Uterus (tissue), 3 donors: ENCODE measurements at regions not wholly inside any gene's neighbourhood (a gene's known extent, or its start where the extent isn't known, plus 50 kb on each side); places are given as distances from the start of the nearest gene placed in this dataset.

Experiments
- DNase-seq, 2 donors: peaks; one replicate each; pipeline ENCODE4 v3.0.0-alpha.2; 2019 to 2020
- H3K27ac ChIP-seq, 2 donors: fragments of 200-600 bp; sonication (generic); 1 replicate in 1 of 2; 2 replicates in 1 of 2; pipeline ENCODE4 v1.5.1; 2016 to 2018
- H3K27me3 ChIP-seq, 2 donors: fragments of 200-600 bp; sonication (generic); one replicate each; pipeline ENCODE4 v1.5.1; 2018 to 2019; ENCODE audit warnings: control low read depth in 1 of 2
- H3K36me3 ChIP-seq, 2 donors: fragments of 200-600 bp; sonication (generic); one replicate each; pipeline ENCODE4 v1.5.1; 2019; ENCODE audit warnings: control low read depth in 1 of 2
- H3K4me1 ChIP-seq, 2 donors: fragments of 200-600 bp; sonication (generic); one replicate each; pipeline ENCODE4 v1.5.1; 2018 to 2019; ENCODE audit warnings: control low read depth in 1 of 2
- H3K4me3 ChIP-seq, 2 donors: fragments of 200-600 bp; sonication (generic); 1 replicate in 1 of 2; 2 replicates in 1 of 2; pipeline ENCODE4 v1.5.1; 2018 to 2019; ENCODE audit warnings: mild to moderate bottlenecking in 1 of 2
- H3K9me3 ChIP-seq, 2 donors: fragments of 200-600 bp; sonication (generic); one replicate each; pipeline ENCODE4 v1.5.1; 2019; ENCODE audit warnings: control low read depth in 1 of 2
- CTCF ChIP-seq, 4 experiments: fragments of 200-600 bp in 2 of 4; fragments of 450-650 bp in 2 of 4; sonication (generic) in 2 of 4; IDR thresholded peaks; one replicate each; pipeline ENCODE4 v1.5.1; 2016 to 2019; ENCODE audit warnings: antibody characterized with exemption in 4 of 4, mild to moderate bottlenecking in 2 of 4, moderate library complexity in 1 of 4
- POLR2A ChIP-seq, 2 donors: fragments of 450-650 bp; IDR thresholded peaks; one replicate each; pipeline ENCODE4 v1.6.1; 2016; ENCODE audit warnings: antibody characterized with exemption in 2 of 2, mild to moderate bottlenecking in 1 of 2, moderate library complexity in 1 of 2
- intact Hi-C: fragments of 100-400 bp; cut with DNase I; formaldehyde crosslinking; loops from one replicate; pipeline ENCODE4 v1.15.1; 2023; ENCODE audit warnings: low total_unique reads
- donor health status: DM: yes; HTN: yes; CAD: no.

- intact Hi-C loops: no loop called here
- no peaks in the 10 kb centered on the region for H3K9me3 ChIP-seq
- no peaks in the 10 kb centered on the region for H3K36me3 ChIP-seq
- H3K4me3 ChIP-seq: no peak overlapping the region
- no peaks in the 10 kb centered on the region for H3K27me3 ChIP-seq
- no peak for TF ChIP-seq CTCF (IDR thresholded peaks at IDR 0.05)
- no peak for TF ChIP-seq POLR2A (IDR thresholded peaks at IDR 0.05)
- H3K4me1 ChIP-seq: no peaks in the 10 kb centered on the region
- DNase-seq: no peak
- H3K27ac ChIP-seq: no peak overlapping the region
Observed at GRCh38 chr1:244114892-244115291, 63.8 kb downstream of the ZBTB18 start.

- H3K4me1 ChIP-seq: no peaks in the 10 kb centered on the region
- H3K9me3 ChIP-seq: no peaks in the 10 kb centered on the region
- no peak overlapping the region for H3K27ac ChIP-seq
- no peak overlapping the region for H3K4me3 ChIP-seq
- H3K27me3 ChIP-seq: no peaks in the 10 kb centered on the region
- TF ChIP-seq POLR2A (IDR thresholded peaks at IDR 0.05) (no peak), CTCF (IDR thresholded peaks at IDR 0.05) (no peak)
- H3K36me3 ChIP-seq: no peaks in the 10 kb centered on the region
- intact Hi-C loops: no loop called here
- no peak for DNase-seq
Observed at GRCh38 chr1:244116946-244117345, 65.9 kb downstream of the ZBTB18 start.

- Histone ChIP-seq H3K4me3 (no peak overlapping the region), H3K36me3 (no peaks in the 10 kb centered on the region), H3K9me3 (no peaks in the 10 kb centered on the region), H3K27ac (no peak overlapping the region), H3K27me3 (no peaks in the 10 kb centered on the region), H3K4me1 (no peaks in the 10 kb centered on the region)
- no peak for DNase-seq
- intact Hi-C loops: no loop called here
- TF ChIP-seq CTCF (IDR thresholded peaks at IDR 0.05) (no peak), POLR2A (IDR thresholded peaks at IDR 0.05) (no peak)
Observed at GRCh38 chr1:244118109-244118761, 67.2 kb downstream of the ZBTB18 start.

- no peaks in the 10 kb centered on the region for H3K27me3 ChIP-seq
- no peaks in the 10 kb centered on the region for H3K36me3 ChIP-seq
- no peak overlapping the region for H3K27ac ChIP-seq
- H3K4me1 ChIP-seq: no peaks in the 10 kb centered on the region
- no peaks in the 10 kb centered on the region for H3K9me3 ChIP-seq
- TF ChIP-seq CTCF (IDR thresholded peaks at IDR 0.05) (no peak), POLR2A (IDR thresholded peaks at IDR 0.05) (no peak)
- no peak for DNase-seq
- intact Hi-C loops: no loop called here
- no peak overlapping the region for H3K4me3 ChIP-seq
Observed at GRCh38 chr1:244128591-244129383, 77.7 kb downstream of the ZBTB18 start.

GRCh38 chr1:244137276-244137675, 86.2 kb downstream of the ZBTB18 start:
- Histone ChIP-seq H3K27me3 (no peaks in the 10 kb centered on the region), H3K9me3 (no peaks in the 10 kb centered on the region), H3K4me1 (no peaks in the 10 kb centered on the region), H3K27ac (no peak overlapping the region), H3K36me3 (no peaks in the 10 kb centered on the region), H3K4me3 (no peak overlapping the region)
- DNase-seq: no peak
- intact Hi-C loops: no loop called here
- TF ChIP-seq POLR2A (IDR thresholded peaks at IDR 0.05): no peak
- TF ChIP-seq CTCF (IDR thresholded peaks at IDR 0.05): no peak
